GM18499 (cell line): ENCODE measurements at regions not wholly inside any gene's neighbourhood (a gene's known extent, or its start where the extent isn't known, plus 50 kb on each side); places are given as distances from the start of the nearest gene placed in this dataset.

Experiments used
- ATAC-seq: cut with Tn5 transposase; IDR thresholded peaks from one replicate; pipeline ENCODE4 v1.9.1; 2021; ENCODE audit warnings: moderate number of reproducible peaks; ENCODE audit not compliant: insufficient read depth, unreplicated experiment

- no peak for ATAC-seq
Measured at GRCh38 chr18:46421973-46422551, 235.0 kb downstream of the LOXHD1 start.

GRCh38 chr18:46422552-46423055, 234.4 kb downstream of the LOXHD1 start:
- ATAC-seq, result no peak

GRCh38 chr18:46423226-46423805, 233.7 kb downstream of the LOXHD1 start:
- no peak for ATAC-seq

- ATAC-seq, result no peak
Measured at GRCh38 chr18:46424898-46425297, 232.1 kb downstream of the LOXHD1 start.

GRCh38 chr18:46425511-46425910, 231.5 kb downstream of the LOXHD1 start:
- no peak for ATAC-seq

- no peak for ATAC-seq
Measured at GRCh38 chr18:46426021-46426678, 230.9 kb downstream of the LOXHD1 start.

GRCh38 chr18:46426679-46427047, 230.4 kb downstream of the LOXHD1 start:
- ATAC-seq, result no peak
